ENCODE measurements at regions not wholly inside any gene's neighbourhood (a gene's known extent, or its start where the extent isn't known, plus 50 kb on each side); places are given as distances from the start of the nearest gene placed in this dataset.
A peak's percentile ranks its signal among the peaks of the same experiment; 100 is the strongest.
"Not testable (repeated sequence)": the region's sequence is repeated elsewhere in the genome, so short reads cannot be mapped to it uniquely, and the experiment has no call there.

- no peak for DNase-seq
These were observed 81.4 kb downstream of the RERGL start for GRCh38 chr12:18008642-18009041.

GRCh38 chr12:17999174-17999801 is 90.7 kb downstream of the RERGL start:
- no peak for DNase-seq

GRCh38 chr12:17992002-17992656 is 97.9 kb downstream of the RERGL start:
- no peak for DNase-seq

GRCh38 chr12:17982556-17982955 is 107.4 kb downstream of the RERGL start:
- no peak for DNase-seq

GRCh38 chr12:17976202-17976601 is 113.8 kb downstream of the RERGL start:
- DNase-seq = no peak

- DNase-seq = no peak
These were observed 114.2 kb downstream of the RERGL start for GRCh38 chr12:17975763-17976162.

- no peak for DNase-seq
These were observed 114.8 kb downstream of the RERGL start for GRCh38 chr12:17975239-17975638.

GRCh38 chr12:17971850-17972249 is 118.1 kb downstream of the RERGL start:
- no peak for DNase-seq

GRCh38 chr12:17954788-17955187 is 135.2 kb downstream of the RERGL start:
- DNase-seq = no peak

- no peak for DNase-seq
These were observed 139.1 kb downstream of the RERGL start for GRCh38 chr12:17950898-17951297.

GRCh38 chr12:17949558-17950141 is 140.3 kb downstream of the RERGL start:
- no peak for DNase-seq

GRCh38 chr12:17928708-17929366 is 161.2 kb downstream of the RERGL start:
- peak; percentile 37 for DNase-seq

GRCh38 chr12:17918013-17918412 is 172.0 kb downstream of the RERGL start:
- DNase-seq = no peak

GRCh38 chr12:17884581-17884980 is 205.4 kb downstream of the RERGL start:
- no peak for DNase-seq

GRCh38 chr12:17878714-17879113 is 211.3 kb downstream of the RERGL start:
- no peak for DNase-seq

GRCh38 chr12:17875230-17875629 is 214.8 kb downstream of the RERGL start:
- no peak for DNase-seq

- no peak for DNase-seq
These were observed 223.2 kb downstream of the RERGL start for GRCh38 chr12:17866802-17867201.

GRCh38 chr12:17855548-17855947 is 234.4 kb downstream of the RERGL start:
- DNase-seq = not testable (repeated sequence)

- no peak for DNase-seq
These were observed 236.9 kb downstream of the RERGL start for GRCh38 chr12:17853054-17853453.

- DNase-seq = no peak
These were observed 248.5 kb downstream of the RERGL start for GRCh38 chr12:17841496-17841895.

GRCh38 chr12:17829813-17830212 is 260.2 kb downstream of the RERGL start:
- DNase-seq = no peak

GRCh38 chr12:17818931-17819330 is 271.1 kb downstream of the RERGL start:
- no peak for DNase-seq

- DNase-seq = peak; percentile 96
These were observed 279.6 kb downstream of the RERGL start for GRCh38 chr12:17810399-17810798.

- DNase-seq = no peak
These were observed 280.8 kb downstream of the RERGL start for GRCh38 chr12:17809206-17809605.

Measured in NCI-H524 treated with DMSO at 0.1 percent for 48 hours (cell line).